ENCODE measurements at regions not wholly inside any gene's neighbourhood (a gene's known extent, or its start where the extent isn't known, plus 50 kb on each side); places are given as distances from the start of the nearest gene placed in this dataset.

- TF ChIP-seq CTCF (IDR thresholded peaks at IDR 0.05) (no peak), EZH2 (IDR thresholded peaks at IDR 0.05) (no peak), EZH2phosphoT487 (IDR thresholded peaks at IDR 0.05) (no peak)
These were observed 84.8 kb upstream of the GATA6 start for GRCh38 chr18:22084547-22084946.

All from neural progenitor cell (in vitro differentiated cells).